Ovary (tissue), 3 donors: ENCODE measurements at regions not wholly inside any gene's neighbourhood (a gene's known extent, or its start where the extent isn't known, plus 50 kb on each side); places are given as distances from the start of the nearest gene placed in this dataset.

Experiments
- POLR2A ChIP-seq: fragments of 450-650 bp; IDR thresholded peaks from one replicate; pipeline ENCODE4 v1.6.1; 2017; ENCODE audit warnings: antibody characterized with exemption, mild to moderate bottlenecking, moderate library complexity
- TF ChIP-seq, protein P1 (sequence below), 3 donors: fragments of 450-650 bp in 2 of 3; fragments of 200-600 bp in 1 of 3; IDR thresholded peaks; one replicate each; pipeline versions ENCODE4 v1.5.1 to v1.8.0; 2016 to 2022; ENCODE audit warnings: antibody characterized with exemption in 3 of 3, mild to moderate bottlenecking in 1 of 3
- donor health status: DM: no; HTN: no; CAD: no.

DNA sequence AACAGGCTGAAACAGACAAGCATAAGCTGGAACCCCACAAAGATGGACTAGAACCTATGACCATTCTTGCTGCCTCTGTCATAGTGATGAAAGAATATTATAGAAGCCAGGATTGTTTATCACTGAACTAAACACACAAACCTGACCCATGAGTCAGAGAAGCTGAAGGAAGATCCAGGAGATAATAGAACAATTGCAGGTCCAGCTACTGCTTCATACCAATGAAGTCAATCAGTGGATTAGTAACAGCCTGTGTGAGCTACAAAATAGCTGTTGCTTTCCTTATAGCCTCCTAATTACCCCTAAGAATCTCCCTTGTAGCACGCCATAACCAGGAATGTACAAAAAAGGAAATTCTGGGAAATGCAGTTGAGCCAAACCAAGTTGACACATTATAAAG lies 459.9 kb upstream of the ZNF462 start:
- TF ChIP-seq, protein P1, sequence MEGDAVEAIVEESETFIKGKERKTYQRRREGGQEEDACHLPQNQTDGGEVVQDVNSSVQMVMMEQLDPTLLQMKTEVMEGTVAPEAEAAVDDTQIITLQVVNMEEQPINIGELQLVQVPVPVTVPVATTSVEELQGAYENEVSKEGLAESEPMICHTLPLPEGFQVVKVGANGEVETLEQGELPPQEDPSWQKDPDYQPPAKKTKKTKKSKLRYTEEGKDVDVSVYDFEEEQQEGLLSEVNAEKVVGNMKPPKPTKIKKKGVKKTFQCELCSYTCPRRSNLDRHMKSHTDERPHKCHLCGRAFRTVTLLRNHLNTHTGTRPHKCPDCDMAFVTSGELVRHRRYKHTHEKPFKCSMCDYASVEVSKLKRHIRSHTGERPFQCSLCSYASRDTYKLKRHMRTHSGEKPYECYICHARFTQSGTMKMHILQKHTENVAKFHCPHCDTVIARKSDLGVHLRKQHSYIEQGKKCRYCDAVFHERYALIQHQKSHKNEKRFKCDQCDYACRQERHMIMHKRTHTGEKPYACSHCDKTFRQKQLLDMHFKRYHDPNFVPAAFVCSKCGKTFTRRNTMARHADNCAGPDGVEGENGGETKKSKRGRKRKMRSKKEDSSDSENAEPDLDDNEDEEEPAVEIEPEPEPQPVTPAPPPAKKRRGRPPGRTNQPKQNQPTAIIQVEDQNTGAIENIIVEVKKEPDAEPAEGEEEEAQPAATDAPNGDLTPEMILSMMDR (IDR thresholded peaks at IDR 0.05), result no peak
- TF ChIP-seq POLR2A, result no peak
